ENCODE measurements at regions not wholly inside any gene's neighbourhood (a gene's known extent, or its start where the extent isn't known, plus 50 kb on each side); places are given as distances from the start of the nearest gene placed in this dataset.

- DNase-seq (ENCODE audit: low spot score): no peak
Observed at GRCh38 chr6:164294047-164294784, 879.7 kb downstream of the QKI start.

DNA sequence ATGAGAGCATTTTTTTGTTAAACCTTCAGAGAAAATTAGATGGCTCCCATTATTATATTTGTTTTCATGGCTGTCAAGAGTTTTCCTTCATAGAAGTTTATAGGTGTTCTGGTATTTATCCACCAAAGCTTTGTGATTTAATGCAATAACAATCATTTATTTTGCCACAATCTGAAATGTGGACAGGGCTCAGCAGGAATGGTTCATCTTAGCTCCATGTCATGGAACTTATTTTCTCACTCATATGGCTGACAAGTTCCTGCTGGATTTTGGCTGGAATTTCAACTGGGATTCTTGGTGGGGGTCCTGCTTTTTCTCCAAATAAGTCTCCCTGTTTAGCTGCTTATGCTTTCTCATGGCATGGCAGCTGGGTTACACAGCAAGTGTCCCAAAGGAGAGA is 876.7 kb downstream of the QKI start:
- DNase-seq (ENCODE audit: low spot score): no peak

DNA sequence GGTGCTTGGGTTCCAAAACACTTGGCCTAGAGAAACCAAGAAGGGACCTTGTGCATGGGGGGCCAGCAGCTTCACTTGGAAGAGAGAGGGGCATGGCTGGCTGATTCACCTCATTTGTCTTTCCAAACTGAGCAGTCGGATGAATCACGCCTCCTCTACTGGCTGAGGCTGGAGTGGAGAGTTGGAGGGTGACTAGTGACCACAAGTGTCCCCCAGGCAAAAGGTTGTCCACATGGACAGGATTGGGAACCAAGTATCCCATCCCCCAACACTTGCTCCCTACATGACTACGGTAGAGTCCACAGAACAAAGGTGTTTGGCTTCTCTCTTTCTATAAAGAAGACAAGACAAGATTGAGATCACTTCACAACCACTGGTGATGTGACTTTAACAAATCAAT is 875.6 kb downstream of the QKI start:
- DNase-seq (ENCODE audit: low spot score): no peak

GRCh38 chr6:164286011-164286410 is 871.5 kb downstream of the QKI start:
- no peak for DNase-seq (ENCODE audit: low spot score)

GRCh38 chr6:164283574-164283973 is 869.1 kb downstream of the QKI start:
- DNase-seq (ENCODE audit: low spot score): no peak

- DNase-seq (ENCODE audit: low spot score): no peak
Observed at GRCh38 chr6:164276211-164276610, 861.7 kb downstream of the QKI start.

- DNase-seq (ENCODE audit: low spot score): no peak
Observed at GRCh38 chr6:164275773-164276172, 861.3 kb downstream of the QKI start.

GRCh38 chr6:164274493-164274892 is 860.0 kb downstream of the QKI start:
- DNase-seq (ENCODE audit: low spot score): no peak

DNA sequence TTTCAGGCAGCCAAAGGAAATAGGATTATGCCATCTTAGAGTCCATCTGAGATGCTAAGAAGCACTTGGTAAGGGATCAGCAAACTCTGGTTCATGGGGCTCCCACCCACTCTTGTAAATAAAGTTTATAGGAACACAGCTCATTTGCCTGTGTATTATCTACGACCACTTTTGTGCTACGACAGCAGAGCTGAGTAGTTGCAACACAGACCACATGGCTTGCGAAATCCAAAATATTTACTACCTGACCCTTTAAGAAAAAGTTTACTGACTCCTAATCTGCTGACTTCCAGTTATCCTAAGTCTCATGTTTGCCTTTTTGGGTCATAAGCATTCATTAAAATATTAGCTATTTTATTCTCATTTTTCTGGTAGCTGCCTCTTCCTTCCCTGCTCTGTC is 859.0 kb downstream of the QKI start:
- no peak for DNase-seq (ENCODE audit: low spot score)

- no peak for DNase-seq (ENCODE audit: low spot score)
Observed at GRCh38 chr6:164266851-164267250, 852.3 kb downstream of the QKI start.

DNA sequence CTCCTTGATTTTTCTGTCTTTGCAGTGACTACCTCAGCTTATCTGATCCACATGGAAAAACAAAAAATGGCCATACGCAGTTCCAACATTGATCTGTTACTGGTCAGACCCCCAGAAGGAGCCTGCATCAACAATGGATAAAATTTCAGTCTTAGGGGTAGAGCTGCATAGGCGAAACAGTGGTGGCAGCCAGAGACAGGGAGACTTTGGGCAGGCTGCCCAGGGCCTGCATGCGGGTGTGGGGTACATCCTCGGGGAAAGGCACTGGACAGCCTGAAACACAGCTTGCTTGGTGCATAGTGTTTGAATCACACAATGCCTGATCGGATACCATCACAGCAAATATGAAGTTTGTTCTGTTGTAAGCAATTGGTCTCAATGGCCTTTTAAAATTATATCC is 847.8 kb downstream of the QKI start:
- DNase-seq (ENCODE audit: low spot score): no peak

GRCh38 chr6:164258421-164258820 is 843.9 kb downstream of the QKI start:
- DNase-seq (ENCODE audit: low spot score): no peak

- DNase-seq (ENCODE audit: low spot score): no peak
Observed at GRCh38 chr6:164252948-164253347, 838.4 kb downstream of the QKI start.

GRCh38 chr6:164252291-164252690 is 837.8 kb downstream of the QKI start:
- DNase-seq (ENCODE audit: low spot score): no peak

DNA sequence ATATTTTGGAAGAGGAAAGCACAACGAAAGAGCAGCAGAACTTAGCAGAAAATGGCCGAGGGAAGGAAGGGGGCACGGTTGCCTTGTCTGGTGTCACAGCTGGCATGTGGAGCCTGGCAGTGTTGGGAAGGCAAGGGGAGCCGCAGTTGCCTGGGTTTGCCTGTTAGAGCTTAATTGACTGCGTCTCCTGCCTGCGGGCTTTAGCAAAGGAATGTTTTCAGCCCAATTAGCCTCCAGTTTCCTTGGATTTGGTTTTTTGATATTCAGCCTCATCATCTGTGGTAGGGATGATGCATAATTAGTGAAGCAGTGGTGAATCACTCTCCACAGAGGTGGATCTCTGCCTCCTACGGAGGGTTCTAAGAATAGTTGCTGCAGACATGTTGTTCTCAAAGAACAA is 832.6 kb downstream of the QKI start:
- no peak for DNase-seq (ENCODE audit: low spot score)

DNA sequence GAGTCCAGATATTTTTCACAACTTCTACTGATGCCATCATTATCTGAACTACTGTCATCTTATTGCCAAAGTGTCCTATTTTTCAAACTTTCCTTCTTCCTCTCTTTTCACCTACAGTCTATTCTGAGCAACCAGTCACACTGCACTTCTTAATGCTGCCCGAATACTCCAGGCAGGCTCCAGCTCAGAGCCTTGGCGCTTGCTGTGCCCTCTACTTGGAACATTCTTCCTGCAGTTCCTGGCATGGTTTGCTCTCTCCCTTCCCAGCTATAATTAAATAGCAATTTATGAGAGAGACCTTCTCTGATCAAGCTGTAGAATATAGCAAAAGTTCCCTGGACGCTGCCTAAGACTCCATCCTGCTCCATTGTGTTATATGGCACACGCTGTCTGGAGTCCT is 831.6 kb downstream of the QKI start:
- DNase-seq (ENCODE audit: low spot score): no peak

- DNase-seq (ENCODE audit: low spot score): no peak
Observed at GRCh38 chr6:164243949-164244348, 829.4 kb downstream of the QKI start.

DNA sequence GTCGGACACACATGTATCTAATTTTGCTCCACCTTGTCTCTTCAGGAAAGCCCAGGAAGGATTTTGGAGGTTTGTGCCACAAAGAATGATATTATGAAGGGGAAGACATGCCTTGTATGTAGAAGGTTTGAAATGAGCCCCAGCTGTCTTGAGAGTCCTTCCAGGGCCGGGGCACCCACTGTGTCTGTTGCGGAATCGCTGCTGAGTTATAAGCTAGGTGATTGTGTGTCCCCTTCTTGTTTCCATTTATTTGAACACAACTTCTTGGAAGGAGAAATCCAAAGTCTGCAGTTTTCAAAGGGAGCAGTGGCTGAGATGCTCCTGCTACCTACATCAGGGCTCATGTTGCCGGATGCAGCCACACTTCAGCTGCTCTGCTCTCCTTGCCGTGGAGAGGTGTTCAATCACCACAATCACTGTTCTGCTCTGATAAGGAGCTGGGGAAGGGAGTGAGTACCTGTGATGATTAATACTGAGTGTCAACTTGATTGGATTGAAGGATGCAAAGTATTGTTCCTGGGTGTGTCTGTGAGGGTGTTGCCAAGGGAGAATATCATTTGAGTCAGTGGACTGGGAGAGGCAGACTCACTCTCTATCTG is 828.6 kb downstream of the QKI start:
- no peak for DNase-seq (ENCODE audit: low spot score)

DNA sequence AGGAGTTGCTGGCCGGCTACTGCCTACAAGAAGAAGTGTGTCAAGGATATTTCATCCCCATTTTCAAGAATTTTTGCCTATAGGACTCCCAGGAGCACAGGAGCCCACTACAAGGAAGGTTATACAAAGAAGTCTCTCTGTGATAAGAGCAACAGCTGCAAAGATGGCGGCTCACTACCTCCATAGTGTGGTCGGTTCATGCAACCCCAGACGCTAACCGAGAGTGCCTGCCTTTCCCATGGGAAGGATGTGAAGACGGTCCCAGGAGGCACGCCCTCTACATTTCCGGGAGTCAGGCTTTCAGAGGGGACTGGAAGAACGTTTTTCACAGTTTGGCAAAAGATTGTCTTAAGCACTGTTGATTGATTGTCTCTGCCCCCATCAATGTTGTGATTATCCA is 816.3 kb downstream of the QKI start:
- DNase-seq (ENCODE audit: low spot score): no peak

GRCh38 chr6:164230259-164230658 is 815.7 kb downstream of the QKI start:
- DNase-seq (ENCODE audit: low spot score): no peak

- no peak for DNase-seq (ENCODE audit: low spot score)
Observed at GRCh38 chr6:164229716-164230115, 815.2 kb downstream of the QKI start.

- DNase-seq (ENCODE audit: low spot score): no peak
Observed at GRCh38 chr6:164227952-164228522, 813.5 kb downstream of the QKI start.

- DNase-seq (ENCODE audit: low spot score): no peak
Observed at GRCh38 chr6:164216839-164217238, 802.3 kb downstream of the QKI start.

DNA sequence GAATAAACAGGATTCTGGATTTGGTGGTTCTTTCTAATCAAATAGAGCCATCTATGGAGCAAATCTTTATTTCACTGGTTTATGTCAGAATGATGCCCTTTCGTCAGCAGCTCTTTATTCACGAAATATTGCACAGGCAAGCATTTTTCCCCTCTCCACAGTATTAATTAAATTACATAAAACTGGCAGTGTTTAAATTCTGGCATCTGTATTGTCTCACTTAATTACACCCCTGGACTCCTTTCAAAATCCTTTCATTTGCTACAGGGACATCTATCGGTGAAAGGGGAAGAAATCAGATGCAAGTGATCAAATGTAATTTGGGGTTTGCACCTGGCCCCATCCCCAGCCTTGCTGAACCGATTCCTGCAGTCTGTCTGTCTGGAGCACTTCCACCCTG is 801.9 kb downstream of the QKI start:
- no peak for DNase-seq (ENCODE audit: low spot score)
